AML-193 (cell line): ENCODE measurements at regions not wholly inside any gene's neighbourhood (a gene's known extent, or its start where the extent isn't known, plus 50 kb on each side); places are given as distances from the start of the nearest gene placed in this dataset.

Source experiments
- DNase-seq, 2 experiments: peaks; one replicate each; lab custom pipeline; 2025; lab: John Stamatoyannopoulos, UW

DNA sequence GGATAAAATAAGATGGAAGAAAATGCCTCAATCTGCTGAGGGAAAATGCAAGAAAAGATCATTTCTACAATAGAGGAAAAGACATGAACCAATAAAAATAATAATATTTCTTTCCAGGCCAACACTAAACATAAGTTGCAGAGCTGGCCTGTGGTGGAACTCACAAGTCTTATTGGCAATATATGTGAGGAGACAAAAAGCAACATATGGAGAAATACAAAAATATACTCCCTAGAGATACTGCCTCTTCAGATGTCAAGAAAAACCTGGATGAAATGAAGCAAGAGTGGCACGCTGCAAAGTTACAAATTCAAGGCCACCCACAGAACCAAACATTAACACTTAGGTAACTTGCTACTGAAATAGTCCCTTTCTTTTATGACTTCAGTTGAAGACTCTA lies 264.9 kb upstream of the FMN2 start:
- no peak for DNase-seq

DNA sequence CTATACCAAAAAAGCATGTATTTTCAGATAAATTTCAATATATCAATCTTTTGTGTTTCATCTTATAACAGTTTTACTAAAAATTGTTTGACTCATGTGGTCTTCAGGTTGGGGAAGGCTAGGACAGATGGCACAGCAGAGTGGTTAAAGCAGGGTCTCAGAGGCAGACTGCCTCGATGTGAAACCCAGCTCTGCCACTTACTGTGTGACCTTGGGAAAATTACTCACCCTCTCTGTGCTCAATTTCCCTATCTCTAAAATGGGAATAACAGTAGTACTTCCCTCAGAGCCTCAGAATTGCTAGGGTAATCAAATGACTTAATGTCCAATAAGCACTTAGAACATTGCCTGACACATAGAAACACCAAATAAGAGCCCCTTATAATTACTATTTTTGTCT lies 262.1 kb upstream of the FMN2 start:
- DNase-seq = no peak

DNA sequence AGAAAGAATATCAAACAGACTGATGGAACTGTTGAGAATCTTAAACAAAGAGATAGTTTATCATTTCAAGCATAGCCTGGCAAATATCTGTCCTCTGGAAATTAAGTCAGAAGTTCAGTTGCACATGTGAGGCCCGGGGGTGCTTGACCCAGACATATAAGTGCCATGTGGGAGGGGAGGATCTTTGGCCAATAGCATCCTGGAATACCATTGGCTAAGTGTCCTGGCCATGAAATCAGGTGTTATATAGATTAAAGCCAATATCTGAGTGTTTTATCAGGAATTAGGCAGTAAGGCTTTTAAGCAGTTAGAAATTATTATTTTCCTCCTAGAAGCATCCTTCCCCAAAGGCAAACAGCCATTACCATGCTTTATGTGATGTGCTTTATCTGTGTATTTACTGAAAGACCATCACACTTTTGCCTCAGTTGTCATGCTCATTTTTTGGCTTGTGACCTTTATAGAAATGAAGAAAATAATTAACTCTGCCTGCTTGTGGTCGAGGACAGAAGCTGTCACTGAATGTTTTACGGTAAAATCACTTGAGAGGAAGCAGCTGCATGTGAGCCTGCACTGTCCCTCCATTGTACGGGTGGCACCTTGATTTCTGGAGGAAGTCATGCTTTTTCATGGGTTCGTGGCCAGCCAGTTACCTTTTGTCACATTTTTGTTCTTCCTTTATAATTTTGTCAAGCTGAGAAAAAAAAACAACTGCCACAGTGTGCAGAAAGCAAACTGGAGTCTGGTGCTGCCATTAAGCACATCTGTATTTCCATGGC lies 259.9 kb upstream of the FMN2 start:
- DNase-seq = no peak

DNA sequence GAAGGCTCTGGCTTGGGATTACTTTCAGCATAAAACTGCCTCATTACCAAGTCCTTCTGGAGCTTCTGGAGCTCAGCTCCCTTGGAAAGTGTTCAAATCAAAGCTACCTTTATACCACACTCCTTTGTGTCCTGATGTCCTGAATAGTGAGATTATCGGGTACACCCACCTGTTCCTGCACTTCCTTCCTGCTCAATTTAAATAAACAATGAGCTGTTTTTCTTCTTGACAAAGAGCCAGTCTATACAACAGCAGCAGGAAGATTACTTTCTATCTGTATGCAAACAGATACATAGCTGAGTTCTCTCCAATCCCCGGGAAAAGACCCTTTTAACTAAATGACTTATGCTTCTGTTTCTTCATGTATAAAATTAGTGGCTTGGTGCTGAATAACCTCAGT lies 258.0 kb upstream of the FMN2 start:
- DNase-seq = no peak

DNA sequence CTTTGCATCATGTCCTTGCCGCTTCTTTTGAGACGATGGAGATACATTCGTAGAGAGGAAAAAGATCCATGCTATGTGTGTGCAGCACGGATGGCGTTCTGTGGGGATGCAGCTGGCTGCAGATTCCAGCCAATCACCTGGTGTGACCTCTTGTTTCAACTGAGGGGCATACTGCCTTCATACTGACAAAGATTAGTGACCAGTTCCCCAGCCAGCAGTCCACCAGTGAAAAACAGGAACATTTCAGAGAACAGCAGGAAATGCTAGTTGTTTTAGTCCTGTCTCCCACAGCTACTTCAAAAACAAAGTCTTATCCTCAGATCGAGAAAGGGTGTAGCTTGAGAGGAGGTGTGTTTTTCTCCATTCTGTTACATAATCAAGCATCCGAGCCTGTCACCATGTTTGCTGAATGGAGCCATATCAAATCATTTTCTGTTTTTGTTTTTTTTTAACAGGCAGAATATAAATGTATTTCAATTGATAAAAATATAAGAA lies 255.7 kb upstream of the FMN2 start:
- no peak for DNase-seq

DNA sequence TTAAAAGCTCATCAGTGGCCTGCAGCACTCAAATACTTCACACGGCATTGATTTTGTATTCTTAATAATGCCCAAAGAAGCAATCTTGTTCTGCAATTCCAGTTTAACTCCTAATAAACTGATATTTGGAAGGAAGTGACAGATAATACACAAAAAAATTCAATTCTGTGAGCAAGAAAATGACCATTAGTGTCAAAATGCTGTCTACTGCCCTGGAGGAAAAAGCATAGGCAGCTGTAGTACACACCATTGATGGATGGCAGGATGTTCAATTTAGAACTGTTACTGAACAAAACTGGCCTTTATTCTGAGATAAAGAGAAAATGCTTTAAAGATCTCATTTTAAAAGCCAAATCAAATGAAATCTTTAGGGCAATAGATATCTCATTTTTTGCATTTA lies 251.3 kb upstream of the FMN2 start:
- DNase-seq = no peak

DNA sequence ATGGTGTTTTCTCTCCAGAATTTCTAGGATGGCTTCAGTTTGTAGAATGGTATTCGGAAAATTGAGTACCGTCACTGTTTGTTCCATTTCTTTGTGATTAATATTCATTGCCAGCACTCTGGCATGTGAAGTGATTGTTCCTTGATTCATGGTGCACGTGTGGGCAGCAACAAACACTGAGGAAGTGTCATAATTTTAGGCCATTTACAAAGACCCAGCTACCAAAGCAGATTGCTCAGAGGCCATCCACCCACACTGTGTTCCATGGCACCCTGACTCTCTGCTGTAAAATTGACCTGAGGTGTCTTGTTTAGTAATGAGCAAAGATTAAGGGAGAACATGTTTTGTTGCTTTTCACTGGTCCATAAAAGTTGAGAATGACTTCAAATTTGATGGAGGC lies 250.9 kb upstream of the FMN2 start:
- no peak for DNase-seq

DNA sequence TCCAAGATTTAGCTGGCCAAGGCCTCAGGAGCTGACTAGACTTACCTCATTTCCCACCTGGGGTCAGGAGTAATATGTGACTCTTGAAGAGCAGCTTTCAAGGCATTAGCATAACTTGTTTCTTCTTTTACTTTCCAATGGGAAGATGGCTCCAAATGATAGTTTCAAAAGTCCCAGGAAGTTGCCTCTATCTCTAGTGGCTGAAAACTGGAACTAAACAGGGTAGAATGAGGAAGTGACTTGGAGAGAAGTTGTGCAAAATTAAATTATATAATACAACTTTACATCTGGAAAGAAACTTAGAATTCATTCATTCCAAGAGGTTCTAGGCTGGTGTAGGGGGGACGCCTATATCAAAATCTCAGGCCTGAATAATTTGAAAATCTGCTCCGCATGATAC lies 250.1 kb upstream of the FMN2 start:
- peak; percentile 5 to 21 for DNase-seq

DNA sequence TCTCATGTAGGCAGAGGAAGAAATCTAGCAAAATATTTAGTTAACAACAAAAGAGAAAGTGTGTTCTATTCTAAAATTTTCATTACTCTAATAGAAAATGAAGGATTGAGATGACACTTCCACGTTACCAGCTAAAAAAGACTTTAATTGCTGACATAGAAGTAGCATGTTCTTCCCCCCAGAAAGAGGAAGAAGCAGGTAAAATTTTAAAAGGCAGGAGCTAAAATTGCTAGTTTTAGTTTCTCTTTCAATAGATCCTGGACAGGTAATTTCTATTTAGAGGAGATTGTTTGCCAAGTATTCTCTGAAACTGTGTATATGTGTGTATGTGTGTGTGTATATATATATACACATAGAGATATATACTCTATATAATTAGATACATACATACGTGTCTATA lies 248.1 kb upstream of the FMN2 start:
- DNase-seq = no peak

DNA sequence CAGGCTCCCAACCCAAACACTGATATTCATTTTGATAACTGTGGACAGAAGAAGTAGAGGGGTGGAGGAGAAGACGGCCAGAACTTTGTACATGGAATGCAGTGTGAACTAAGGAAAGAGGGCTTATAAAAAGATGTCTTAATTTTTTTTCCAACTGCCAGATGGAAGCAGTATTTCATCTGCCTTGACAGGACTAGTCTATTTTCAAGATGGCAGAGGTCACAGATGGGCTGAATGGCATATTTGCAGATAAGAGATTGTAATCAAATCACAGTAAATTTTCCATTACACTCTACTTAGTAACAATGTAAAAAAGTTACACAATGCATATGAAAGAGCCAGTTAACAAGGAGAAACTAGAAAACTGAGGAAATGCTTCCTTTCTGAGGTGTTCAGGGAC lies 246.8 kb upstream of the FMN2 start:
- DNase-seq = no peak

DNA sequence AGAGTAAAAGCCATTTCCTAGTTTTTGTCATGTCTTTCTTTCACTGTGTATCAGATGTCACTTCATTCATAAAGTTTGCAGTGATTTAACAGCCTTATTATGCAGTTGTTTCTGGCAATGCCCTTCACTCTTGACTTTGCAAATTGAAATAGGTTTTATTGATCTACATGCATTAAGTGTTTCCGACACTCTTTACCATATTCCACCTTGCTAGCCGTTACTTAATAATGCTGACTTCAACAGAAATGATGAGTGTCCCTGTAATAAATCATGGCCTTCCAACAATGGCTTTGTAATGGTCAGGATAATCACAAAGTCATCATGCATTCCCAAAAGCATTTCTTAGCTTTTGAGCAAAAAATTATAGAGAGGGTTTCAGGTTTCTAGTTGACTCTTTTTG lies 236.8 kb upstream of the FMN2 start:
- DNase-seq = no peak

DNA sequence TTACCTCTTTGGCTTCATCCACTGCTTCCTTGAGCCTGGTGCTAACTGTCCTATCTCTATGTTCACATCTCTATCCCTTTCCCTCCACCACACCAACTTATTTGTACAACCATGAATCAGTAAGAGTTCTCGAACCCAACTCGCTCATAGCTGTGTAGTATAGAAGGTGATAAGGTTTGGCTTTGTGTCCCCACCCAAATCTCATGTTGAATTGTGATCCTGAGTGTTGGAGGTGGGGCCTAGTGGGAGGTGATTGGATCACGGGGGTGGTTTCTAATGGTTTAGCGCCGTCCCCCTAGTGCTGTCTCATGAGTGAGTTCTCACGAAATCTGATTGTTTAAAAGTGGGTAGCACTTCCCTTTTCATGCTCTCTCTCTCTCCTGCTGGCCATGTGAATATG lies 235.6 kb upstream of the FMN2 start:
- no peak for DNase-seq

DNA sequence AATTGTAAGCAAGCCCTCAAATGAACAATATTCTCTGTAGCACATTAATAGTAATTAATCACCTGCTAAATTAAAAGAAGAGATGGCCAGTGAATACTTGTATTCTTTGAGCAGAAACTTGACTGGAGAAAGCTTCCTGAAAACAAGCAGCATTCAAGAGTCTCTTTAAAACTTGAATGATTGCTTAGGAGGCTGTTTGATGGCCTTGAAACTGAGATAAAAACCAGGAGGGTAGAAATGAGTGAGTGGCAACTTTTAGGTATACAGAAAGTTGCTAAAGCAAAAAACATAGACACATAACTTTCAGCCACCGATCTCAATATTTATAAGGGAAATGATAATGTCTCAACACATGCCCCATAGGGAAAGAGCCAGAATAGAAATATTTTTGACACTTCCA lies 234.8 kb upstream of the FMN2 start:
- DNase-seq = no peak

DNA sequence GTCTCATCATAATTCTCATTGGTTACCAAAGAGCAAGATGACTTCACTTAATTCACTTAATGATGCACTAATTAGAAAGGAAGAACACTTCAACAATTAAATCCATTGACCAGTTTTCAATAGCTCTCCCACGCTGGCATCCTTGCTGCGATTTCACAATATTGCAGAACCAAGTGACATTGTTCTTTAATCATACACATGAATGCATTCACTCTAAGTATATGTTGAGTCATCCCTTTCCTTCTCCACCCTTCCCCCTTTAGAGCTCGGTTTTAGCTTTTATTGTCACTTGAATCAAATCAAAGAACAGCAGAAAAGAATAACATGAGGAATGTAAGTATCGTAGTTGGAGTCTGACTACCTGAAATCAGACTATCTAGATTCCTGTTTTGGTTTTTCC lies 233.6 kb upstream of the FMN2 start:
- no peak for DNase-seq

DNA sequence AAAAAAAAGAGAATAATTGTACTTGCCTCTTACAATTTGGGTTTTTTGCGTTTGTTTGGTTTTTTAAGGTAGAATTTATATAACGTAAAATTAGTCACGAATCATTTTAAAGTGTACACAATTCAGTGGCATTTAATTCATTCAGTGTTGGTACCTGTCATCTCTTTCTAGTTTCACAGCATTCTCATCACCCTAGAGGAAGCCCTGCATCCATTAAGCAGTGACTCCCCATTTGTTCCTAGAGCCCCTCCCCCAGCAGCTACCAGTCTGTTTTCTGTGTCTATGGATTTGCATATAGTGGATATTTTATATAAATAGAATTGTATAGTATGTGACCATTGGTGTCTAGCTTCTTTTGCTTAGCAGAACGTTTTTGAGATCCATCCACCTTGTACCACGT lies 233.2 kb upstream of the FMN2 start:
- DNase-seq = no peak

DNA sequence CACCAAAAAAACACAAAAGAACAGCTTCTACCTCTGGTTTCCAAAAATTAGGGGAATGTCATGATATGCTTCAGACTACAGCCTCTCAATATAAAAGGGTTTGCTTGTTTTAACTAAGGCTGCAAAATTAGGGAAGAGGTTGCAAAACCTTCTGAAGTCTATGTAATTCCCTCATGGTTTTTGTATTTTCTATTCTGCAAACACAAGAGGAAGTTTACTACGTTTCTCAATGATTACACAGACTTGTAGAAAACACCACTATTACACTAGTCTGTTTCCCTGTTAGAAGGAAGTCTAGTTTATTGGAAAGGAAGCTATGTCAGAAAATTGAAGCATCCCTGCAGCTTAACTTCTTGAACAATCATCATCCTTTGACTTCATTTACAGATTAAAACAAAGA lies 229.7 kb upstream of the FMN2 start:
- DNase-seq = no peak

DNA sequence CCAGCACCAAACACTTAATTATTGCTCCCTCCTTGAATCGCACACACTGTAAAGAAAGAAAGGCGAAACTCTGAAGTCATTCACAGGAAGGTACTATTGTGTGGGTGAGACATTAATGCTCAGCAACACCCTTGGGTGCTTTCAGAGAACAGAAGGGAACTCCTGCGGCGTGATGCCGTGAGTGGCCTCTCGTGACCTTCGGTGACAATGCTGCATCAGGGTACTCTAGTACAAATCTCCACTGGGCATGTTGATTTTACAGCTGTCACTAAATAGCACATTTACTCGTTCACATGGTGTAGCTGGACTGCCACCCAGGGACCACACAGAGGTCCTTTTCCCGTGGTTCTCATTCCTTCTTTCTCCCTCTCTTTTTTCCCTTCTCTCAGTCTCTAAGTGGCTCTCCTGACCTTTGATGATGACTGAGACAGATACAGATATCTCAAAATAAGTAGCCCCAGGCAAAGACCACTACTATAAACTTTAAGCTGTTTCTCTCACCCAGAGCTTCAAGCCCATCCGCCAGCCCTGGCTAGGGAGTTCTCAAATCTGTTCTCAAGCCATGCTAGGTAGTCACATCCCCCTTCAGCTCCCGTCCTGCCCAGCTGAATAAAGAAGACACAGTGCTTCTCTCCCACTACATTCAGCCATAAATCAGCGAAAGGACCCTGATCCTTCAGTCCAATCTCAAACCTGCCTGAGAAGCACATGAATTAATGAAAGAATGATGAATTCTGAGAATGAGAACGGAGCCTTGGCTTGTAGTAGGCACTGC lies 223.4 kb upstream of the FMN2 start:
- DNase-seq = no peak

DNA sequence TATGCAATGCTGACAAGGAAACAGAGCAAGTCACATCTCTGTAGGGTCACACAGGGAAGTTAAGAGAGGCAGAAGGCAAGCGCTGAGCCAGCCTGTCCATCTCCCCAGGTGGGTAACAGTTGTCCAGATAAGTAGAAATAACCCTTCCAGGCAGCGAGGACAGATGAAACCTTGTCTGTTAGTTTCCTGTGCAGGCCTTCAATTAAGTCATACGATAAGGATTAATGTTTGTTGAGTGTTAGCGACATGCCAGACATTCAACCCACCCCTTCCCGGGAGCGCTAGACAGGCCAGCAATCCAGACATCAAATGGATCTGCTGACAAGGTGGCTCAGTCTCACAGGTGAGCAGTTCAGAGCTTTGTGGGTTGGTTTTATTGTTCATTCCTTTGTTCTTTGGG lies 221.5 kb upstream of the FMN2 start:
- no peak for DNase-seq

DNA sequence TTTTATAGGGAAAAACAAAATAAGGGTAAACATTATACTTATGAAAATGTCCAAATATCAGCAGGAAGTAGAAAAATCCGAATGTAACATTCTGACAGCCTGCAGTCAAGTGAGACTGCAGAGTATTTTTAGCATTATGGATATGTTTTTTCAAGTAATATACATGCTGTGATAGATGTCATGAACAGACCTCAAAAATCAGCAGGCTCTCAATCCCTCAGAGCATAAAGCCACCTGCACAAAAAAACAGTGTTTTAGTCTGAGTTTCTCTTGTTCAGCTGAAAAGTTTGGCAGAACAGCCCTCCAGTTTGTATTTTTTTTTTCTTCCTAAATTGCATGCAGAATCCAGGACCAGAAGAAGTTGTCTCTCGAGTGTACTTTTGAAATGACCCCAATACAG lies 219.1 kb upstream of the FMN2 start:
- no peak for DNase-seq

DNA sequence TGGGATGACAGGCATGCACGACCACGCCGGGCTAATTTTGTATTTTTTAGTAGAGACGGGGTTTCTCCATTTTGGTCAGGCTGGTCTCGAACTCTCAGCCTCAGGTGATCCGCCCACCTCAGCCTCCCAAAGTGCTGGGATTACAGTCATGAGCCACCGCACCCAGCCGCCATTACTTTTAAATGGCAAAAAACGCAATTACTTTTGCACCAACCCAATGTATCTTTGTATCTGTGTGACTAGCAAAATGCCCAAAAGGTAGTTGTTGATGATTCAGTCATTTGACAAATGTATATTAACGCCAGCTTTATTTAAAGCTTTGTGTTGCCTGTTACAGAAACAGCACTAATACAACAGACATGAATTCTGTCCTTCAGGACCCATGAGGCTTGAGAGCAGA lies 216.9 kb upstream of the FMN2 start:
- DNase-seq = no peak

DNA sequence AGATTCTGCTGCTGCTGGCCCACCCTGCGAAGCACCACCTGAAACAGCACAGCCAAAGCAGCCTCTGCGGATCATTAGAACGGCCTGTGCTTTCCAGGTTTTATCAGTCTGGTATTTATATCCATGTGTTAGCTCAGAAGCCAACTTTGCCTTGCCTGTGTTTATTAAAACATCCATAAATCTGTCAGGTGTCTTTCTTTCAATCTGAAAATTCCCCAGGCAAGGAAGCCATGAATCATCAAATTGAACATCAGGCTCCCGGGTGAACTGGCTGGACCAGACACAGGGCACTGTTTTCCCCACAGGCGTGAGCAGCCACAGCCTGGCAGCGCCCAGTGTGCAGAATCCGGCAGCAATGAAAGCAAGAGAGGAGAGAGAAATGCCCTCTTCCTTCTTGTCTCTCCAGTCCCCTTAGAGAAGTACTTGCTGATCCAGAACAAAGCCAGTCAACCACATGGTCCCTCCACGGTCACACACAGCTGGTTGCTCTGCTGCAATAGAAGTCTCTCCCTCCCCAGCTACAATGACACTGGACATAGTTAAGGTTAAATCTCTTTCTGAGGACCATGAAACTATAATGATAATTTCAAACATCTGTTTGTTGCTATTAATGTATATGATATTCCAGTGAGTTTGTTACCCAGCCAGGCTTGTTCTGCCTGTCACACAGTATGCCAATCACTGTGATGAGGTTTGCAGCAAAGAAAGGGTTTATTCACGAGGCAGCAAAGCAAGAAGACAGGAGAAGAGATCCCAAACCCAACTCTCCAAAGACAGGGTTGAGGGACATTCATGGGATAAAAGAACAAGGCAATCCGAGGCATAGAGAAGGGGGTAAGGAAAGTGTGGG lies 212.1 kb upstream of the FMN2 start:
- DNase-seq = no peak

DNA sequence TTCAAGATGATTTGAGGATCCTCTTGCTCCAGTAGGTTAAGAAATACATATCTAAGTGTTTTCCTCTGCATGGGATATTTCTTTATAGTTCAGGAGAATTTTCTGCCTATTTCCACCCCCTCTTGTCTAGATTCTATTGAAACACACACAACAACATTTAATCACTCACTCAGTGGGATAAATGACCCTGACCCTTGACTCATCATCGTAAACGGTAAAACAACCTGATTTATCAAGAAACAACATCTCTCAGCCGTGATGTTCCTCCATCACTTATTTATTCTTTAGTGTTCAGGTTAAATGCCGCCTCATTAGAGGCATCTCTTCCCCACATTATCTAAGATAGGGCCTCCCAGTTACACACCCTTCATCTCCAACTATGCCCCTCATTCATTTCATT lies 208.7 kb upstream of the FMN2 start:
- DNase-seq = no peak

DNA sequence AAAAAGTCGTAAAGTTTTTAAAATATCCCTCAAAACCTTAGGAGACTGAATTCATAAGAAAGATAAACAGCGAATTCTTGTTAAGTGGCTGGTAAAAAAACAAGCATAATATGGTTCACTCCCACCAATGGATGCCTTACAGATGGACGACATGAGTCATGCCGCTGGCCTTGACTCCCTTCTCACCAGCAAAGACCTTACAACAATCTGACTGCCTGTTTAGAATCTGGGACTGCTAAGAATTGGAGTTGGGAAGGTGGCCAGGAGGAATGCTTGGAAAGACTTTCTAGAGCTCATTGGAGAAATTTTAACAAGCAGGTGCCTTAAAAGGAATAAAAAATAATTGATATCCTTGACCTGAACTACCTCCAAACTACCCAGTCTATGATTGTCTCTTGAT lies 206.9 kb upstream of the FMN2 start:
- DNase-seq = no peak
